ENCODE measurements at regions not wholly inside any gene's neighbourhood (a gene's known extent, or its start where the extent isn't known, plus 50 kb on each side); places are given as distances from the start of the nearest gene placed in this dataset.

- no peak overlapping the region for H2BK20ac ChIP-seq (ENCODE audit: low read depth, low read length, poor library complexity, severe bottlenecking)
- no peak overlapping the region for H3K4me3 Mint-ChIP-seq
- H2BK15ac ChIP-seq (ENCODE audit: low read depth, low read length), result no peak overlapping the region
- H3K56ac ChIP-seq (ENCODE audit: insufficient read length, low read depth, low read length), result no peak overlapping the region
- no peak overlapping the region for H3K4me2 ChIP-seq (ENCODE audit: insufficient read depth, insufficient read length, low read length)
- H3K4me1 ChIP-seq (ENCODE audit: insufficient read depth, low read length), result no peaks in the 10 kb centered on the region
- no peak overlapping the region for H4K5ac ChIP-seq (ENCODE audit: insufficient read length, low read depth, low read length)
- H3K27me3 Mint-ChIP-seq (ENCODE audit: low read depth), result no peaks in the 10 kb centered on the region
- H2AK5ac ChIP-seq (ENCODE audit: insufficient read length, low read length), result no peak overlapping the region
- H3K27me3 ChIP-seq (ENCODE audit: insufficient read depth, low read length), result no peaks in the 10 kb centered on the region
- H3K36me3 Mint-ChIP-seq (ENCODE audit: insufficient read depth in 1 of 3, low read depth in 3 of 3), result no peaks in the 10 kb centered on the region; a peak in 1 of 7 replicates
- H2BK5ac ChIP-seq (ENCODE audit: insufficient read length, low read length), result no peak overlapping the region
- no peak for DNase-seq
- no peaks in the 10 kb centered on the region for H4K20me1 ChIP-seq (ENCODE audit: control insufficient read depth, insufficient read depth, insufficient read length)
- no peaks in the 10 kb centered on the region for H3K79me2 ChIP-seq (ENCODE audit: insufficient read depth, low read length)
- H3K9ac ChIP-seq (ENCODE audit: extremely low read depth, insufficient read length, low read length), result no peak overlapping the region
- H2AFZ ChIP-seq (ENCODE audit: low read length), result no peak overlapping the region
- H3K27ac ChIP-seq (ENCODE audit: insufficient read length, low read depth, low read length), result no peak overlapping the region
- H3K4ac ChIP-seq (ENCODE audit: low read depth, low read length), result no peak overlapping the region
- no peaks in the 10 kb centered on the region for H3K23me2 ChIP-seq (ENCODE audit: insufficient read length, low read depth, low read length, poor library complexity, severe bottlenecking)
- H3K9me3 ChIP-seq (ENCODE audit: control insufficient read depth, low read depth, low read length), result no peaks in the 10 kb centered on the region
- no peaks in the 10 kb centered on the region for H3K4me1 Mint-ChIP-seq
- no CpG with 5 or more reads among the region's 4 CpGs for WGBS (ENCODE audit: extremely low coverage, insufficient read length, low lambda C conversion rate)
- H2BK12ac ChIP-seq (ENCODE audit: insufficient read length, low read depth, low read length), result no peak overlapping the region
- no peak overlapping the region for H3K18ac ChIP-seq (ENCODE audit: insufficient read length, low read depth, low read length)
- H2BK120ac ChIP-seq (ENCODE audit: low read depth, low read length, poor library complexity, severe bottlenecking), result no peak overlapping the region
- H3K23ac ChIP-seq (ENCODE audit: insufficient read length, low read depth, low read length), result no peak overlapping the region
- H4K91ac ChIP-seq (ENCODE audit: insufficient read length, low read depth, low read length), result no peak overlapping the region
- H3K79me1 ChIP-seq (ENCODE audit: insufficient read depth, low read depth, low read length, poor library complexity, severe bottlenecking), result no peaks in the 10 kb centered on the region
- H3K14ac ChIP-seq (ENCODE audit: insufficient read depth, low read length), result no peak overlapping the region
- H4K8ac ChIP-seq (replicated peaks; ENCODE audit: insufficient read length, low read depth, low read length), result no peak overlapping the region
- no peak overlapping the region for H3K27ac Mint-ChIP-seq
- no peak overlapping the region for H3T11ph ChIP-seq (ENCODE audit: low read length)
- H3K9me3 Mint-ChIP-seq, result no peaks in the 10 kb centered on the region
- TF ChIP-seq, protein P1, sequence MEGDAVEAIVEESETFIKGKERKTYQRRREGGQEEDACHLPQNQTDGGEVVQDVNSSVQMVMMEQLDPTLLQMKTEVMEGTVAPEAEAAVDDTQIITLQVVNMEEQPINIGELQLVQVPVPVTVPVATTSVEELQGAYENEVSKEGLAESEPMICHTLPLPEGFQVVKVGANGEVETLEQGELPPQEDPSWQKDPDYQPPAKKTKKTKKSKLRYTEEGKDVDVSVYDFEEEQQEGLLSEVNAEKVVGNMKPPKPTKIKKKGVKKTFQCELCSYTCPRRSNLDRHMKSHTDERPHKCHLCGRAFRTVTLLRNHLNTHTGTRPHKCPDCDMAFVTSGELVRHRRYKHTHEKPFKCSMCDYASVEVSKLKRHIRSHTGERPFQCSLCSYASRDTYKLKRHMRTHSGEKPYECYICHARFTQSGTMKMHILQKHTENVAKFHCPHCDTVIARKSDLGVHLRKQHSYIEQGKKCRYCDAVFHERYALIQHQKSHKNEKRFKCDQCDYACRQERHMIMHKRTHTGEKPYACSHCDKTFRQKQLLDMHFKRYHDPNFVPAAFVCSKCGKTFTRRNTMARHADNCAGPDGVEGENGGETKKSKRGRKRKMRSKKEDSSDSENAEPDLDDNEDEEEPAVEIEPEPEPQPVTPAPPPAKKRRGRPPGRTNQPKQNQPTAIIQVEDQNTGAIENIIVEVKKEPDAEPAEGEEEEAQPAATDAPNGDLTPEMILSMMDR (conservative IDR thresholded peaks at IDR 0.05), result no peak
Observed at GRCh38 chr5:104421431-104421830, 858.8 kb upstream of the NUDT12 start.
